ENCODE measurements at regions not wholly inside any gene's neighbourhood (a gene's known extent, or its start where the extent isn't known, plus 50 kb on each side); places are given as distances from the start of the nearest gene placed in this dataset.
"Not testable (repeated sequence)": the region's sequence is repeated elsewhere in the genome, so short reads cannot be mapped to it uniquely, and the experiment has no call there.

DNA sequence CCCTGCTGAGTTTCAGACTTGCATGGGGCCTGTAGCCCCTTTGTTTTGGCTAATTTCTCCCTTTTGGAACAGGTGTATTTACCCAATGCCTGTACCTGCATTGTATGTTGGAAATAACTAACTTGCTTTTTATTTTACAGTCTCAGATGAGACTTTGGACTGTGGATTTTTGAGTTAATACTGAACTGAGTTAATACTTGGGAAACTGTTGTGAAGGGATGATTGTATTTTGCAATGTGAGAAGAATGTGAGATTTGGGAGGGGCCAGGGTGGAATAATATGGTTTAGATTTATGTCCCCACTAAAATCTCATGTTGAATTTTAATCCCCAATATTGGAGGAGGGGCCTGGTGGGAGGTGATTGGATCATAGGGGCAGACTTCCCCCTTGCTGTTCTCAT is 99.1 kb upstream of the IRAK1BP1 start:
- H3K4me3 ChIP-seq = no peak overlapping the region
- no peaks in the 10 kb centered on the region for H3K4me1 ChIP-seq
- H3K9me3 ChIP-seq = no peaks in the 10 kb centered on the region
- intact Hi-C loops (cut with DNase I) = no loop called here
- no peak for ATAC-seq
- no peaks in the 10 kb centered on the region for H3K36me3 ChIP-seq (replicated peaks in 1 of 2; ENCODE audit: insufficient read depth in 1 of 2, low read depth in 2 of 2)
- H3K27ac ChIP-seq = no peak overlapping the region
- no peaks in the 10 kb centered on the region for H3K27me3 ChIP-seq
- TF ChIP-seq, protein P1, sequence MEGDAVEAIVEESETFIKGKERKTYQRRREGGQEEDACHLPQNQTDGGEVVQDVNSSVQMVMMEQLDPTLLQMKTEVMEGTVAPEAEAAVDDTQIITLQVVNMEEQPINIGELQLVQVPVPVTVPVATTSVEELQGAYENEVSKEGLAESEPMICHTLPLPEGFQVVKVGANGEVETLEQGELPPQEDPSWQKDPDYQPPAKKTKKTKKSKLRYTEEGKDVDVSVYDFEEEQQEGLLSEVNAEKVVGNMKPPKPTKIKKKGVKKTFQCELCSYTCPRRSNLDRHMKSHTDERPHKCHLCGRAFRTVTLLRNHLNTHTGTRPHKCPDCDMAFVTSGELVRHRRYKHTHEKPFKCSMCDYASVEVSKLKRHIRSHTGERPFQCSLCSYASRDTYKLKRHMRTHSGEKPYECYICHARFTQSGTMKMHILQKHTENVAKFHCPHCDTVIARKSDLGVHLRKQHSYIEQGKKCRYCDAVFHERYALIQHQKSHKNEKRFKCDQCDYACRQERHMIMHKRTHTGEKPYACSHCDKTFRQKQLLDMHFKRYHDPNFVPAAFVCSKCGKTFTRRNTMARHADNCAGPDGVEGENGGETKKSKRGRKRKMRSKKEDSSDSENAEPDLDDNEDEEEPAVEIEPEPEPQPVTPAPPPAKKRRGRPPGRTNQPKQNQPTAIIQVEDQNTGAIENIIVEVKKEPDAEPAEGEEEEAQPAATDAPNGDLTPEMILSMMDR (IDR thresholded peaks at IDR 0.05) = no peak
- no peak for DNase-seq

DNA sequence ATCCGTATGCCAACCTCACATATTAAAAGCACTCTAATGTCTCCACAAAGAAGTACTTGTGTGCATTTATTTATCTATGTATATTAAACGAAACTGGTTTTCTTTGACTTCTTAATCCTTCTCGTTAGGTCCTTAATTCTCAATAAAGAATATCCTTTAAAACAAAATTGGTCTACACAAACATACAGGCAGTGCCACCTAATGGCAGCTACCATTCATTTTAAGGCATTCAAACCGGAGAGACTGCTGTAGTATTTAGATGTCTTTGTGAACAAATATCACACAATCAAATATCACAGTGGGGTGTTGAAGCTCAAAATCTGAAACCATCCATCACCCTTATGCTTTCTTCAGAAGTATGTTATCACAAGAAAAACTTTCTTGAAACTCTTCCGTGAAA is 96.6 kb upstream of the IRAK1BP1 start:
- no peak overlapping the region for H3K27ac ChIP-seq
- no peaks in the 10 kb centered on the region for H3K27me3 ChIP-seq
- no peak for TF ChIP-seq POLR2A (IDR thresholded peaks at IDR 0.05)
- TF ChIP-seq, protein P1 (IDR thresholded peaks at IDR 0.05) = no peak
- H3K4me1 ChIP-seq = no peaks in the 10 kb centered on the region
- DNase-seq (no peak), ATAC-seq (no peak)
- no peaks in the 10 kb centered on the region for H3K9me3 ChIP-seq
- intact Hi-C loops (cut with DNase I) = no loop called here
- no peak overlapping the region for H3K4me3 ChIP-seq
- no peaks in the 10 kb centered on the region for H3K36me3 ChIP-seq (replicated peaks in 1 of 2; ENCODE audit: insufficient read depth in 1 of 2, low read depth in 2 of 2)
- 57 to 58% methylated on average over 5 of the region's 5 CpGs for WGBS, 2 donors

DNA sequence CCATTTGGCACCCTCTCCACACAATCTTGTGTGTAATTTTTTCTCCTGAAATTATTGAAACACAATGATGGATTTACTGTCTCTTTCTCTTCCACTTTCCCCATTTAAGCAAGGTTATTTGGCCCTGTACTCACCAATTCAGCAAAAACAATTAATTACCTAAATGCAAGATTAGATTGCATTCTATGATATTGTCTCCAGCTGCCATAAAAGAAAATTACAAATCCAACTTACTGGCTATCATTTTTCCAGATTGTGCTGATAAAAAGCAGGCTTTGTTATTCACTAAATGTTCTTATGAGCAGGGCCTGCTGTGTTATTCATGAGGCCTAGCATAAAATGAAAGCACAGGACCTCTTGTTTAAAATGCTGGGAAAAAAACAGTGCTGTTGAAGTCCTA is 95.8 kb upstream of the IRAK1BP1 start:
- H3K4me1 ChIP-seq = no peaks in the 10 kb centered on the region
- no peaks in the 10 kb centered on the region for H3K27me3 ChIP-seq
- DNase-seq (no peak), ATAC-seq (no peak)
- no peaks in the 10 kb centered on the region for H3K36me3 ChIP-seq (replicated peaks in 1 of 2; ENCODE audit: insufficient read depth in 1 of 2, low read depth in 2 of 2)
- H3K9me3 ChIP-seq = no peaks in the 10 kb centered on the region
- no peak for TF ChIP-seq POLR2A (IDR thresholded peaks at IDR 0.05)
- TF ChIP-seq, protein P1 (IDR thresholded peaks at IDR 0.05) = no peak
- intact Hi-C loops (cut with DNase I) = no loop called here
- no peak overlapping the region for H3K4me3 ChIP-seq
- no peak overlapping the region for H3K27ac ChIP-seq

DNA sequence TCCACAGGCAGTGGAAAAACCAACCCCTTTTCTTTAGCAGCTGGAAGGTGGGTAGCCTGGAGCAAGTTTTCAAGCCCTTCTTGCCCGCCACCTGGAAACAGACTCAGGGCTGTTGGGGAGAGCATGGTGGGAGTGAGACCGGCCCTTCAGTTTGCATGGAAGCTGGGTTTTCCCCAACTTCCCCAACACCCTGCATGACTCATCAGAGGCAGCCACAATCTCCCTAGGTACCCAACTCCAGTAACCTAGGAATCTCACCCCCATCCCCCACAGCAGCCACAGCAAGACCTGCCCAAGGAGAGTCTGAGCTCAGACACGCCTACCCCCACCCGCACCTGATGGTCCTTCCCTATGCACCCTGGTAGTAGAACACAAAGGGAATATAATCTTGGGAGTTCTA is 86.3 kb upstream of the IRAK1BP1 start:
- H3K9me3 ChIP-seq = no peaks in the 10 kb centered on the region
- no peak for TF ChIP-seq POLR2A (IDR thresholded peaks at IDR 0.05)
- TF ChIP-seq, protein P1 (IDR thresholded peaks at IDR 0.05) = no peak
- H3K27ac ChIP-seq = no peak overlapping the region
- no peaks in the 10 kb centered on the region for H3K36me3 ChIP-seq (replicated peaks in 1 of 2; ENCODE audit: insufficient read depth in 1 of 2, low read depth in 2 of 2)
- intact Hi-C loops (cut with DNase I) = no loop called here
- DNase-seq = no peak
- no peaks in the 10 kb centered on the region for H3K4me1 ChIP-seq
- no peaks in the 10 kb centered on the region for H3K27me3 ChIP-seq
- WGBS, 2 donors = 67 to 80% methylated on average over 2 to 4 of the region's 4 CpGs
- ATAC-seq = no peak
- no peak overlapping the region for H3K4me3 ChIP-seq

DNA sequence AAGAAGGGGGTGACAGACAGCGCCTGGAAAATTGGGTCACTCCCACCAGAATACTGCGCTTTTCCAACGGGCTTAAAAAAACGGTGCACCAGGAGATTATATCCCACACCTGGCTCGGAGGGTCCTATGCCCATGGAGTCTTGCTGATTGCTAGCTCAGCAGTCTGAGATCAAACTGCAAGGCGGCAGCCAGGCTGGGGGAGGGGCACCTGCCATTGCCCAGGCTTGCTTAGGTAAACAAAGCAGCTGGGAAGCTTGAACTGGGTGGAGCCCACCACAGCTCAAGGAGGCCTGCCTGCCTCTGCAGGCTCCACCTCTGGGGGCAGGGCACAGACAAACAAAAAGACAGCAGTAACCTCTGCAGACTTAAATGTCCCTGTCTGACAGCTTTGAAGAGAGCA is 84.0 kb upstream of the IRAK1BP1 start:
- intact Hi-C loops (cut with DNase I); H3K9me3 ChIP-seq; ATAC-seq; H3K27ac ChIP-seq; H3K27me3 ChIP-seq; H3K4me3 ChIP-seq; H3K36me3 ChIP-seq (replicated peaks in 1 of 2; ENCODE audit: insufficient read depth in 1 of 2, low read depth in 2 of 2); DNase-seq; H3K4me1 ChIP-seq: not testable (repeated sequence)
- 73 to 81% methylated on average over 3 to 6 of the region's 6 CpGs for WGBS, 2 donors
